Smooth muscle cell (in vitro differentiated cells): ENCODE measurements at regions not wholly inside any gene's neighbourhood (a gene's known extent, or its start where the extent isn't known, plus 50 kb on each side); places are given as distances from the start of the nearest gene placed in this dataset.
"Not testable (repeated sequence)": the region's sequence is repeated elsewhere in the genome, so short reads cannot be mapped to it uniquely, and the experiment has no call there.

Experiments used
- DNase-seq: peaks from one replicate; lab custom pipeline; 2025; ENCODE audit not compliant: unreplicated experiment; lab: John Stamatoyannopoulos, UW
- H2AFZ ChIP-seq: fragments of 200-600 bp; sonication (generic); 2 replicates; pipeline ENCODE4 v1.6.0; 2016; ENCODE audit warnings: antibody characterized with exemption, low read depth, mild to moderate bottlenecking
- H3F3A ChIP-seq: fragments of 200-600 bp; sonication (generic); 2 replicates; pipeline ENCODE4 v1.6.0; 2017; ENCODE audit warnings: antibody characterized with exemption, low read depth
- H3K27ac ChIP-seq: fragments of 200-600 bp; sonication (generic); 2 replicates; pipeline ENCODE4 v1.5.1; 2016; ENCODE audit warnings: low read depth, mild to moderate bottlenecking
- H3K27me3 ChIP-seq: fragments of 200-600 bp; sonication (generic); 2 replicates; pipeline ENCODE4 v1.6.1; 2016; ENCODE audit warnings: low read depth, mild to moderate bottlenecking
- H3K36me3 ChIP-seq: fragments of 200-600 bp; sonication (generic); 2 replicates; pipeline ENCODE4 v1.5.1; 2016; ENCODE audit warnings: low read depth
- H3K4me1 ChIP-seq: fragments of 200-600 bp; sonication (generic); 2 replicates; pipeline ENCODE4 v1.5.1; 2016; ENCODE audit warnings: low read depth
- H3K4me2 ChIP-seq: fragments of 200-600 bp; sonication (generic); 2 replicates; pipeline ENCODE4 v1.6.0; 2016; ENCODE audit warnings: mild to moderate bottlenecking
- H3K4me3 ChIP-seq: fragments of 200-600 bp; sonication (generic); 2 replicates; pipeline ENCODE4 v1.5.1; 2016; ENCODE audit warnings: mild to moderate bottlenecking
- H3K79me2 ChIP-seq: fragments of 200-600 bp; sonication (generic); 2 replicates; pipeline ENCODE4 v1.6.0; 2016; ENCODE audit warnings: low read depth, mild to moderate bottlenecking
- H3K9ac ChIP-seq: fragments of 200-600 bp; sonication (generic); 2 replicates; pipeline ENCODE4 v1.6.0; 2016; ENCODE audit warnings: low read depth
- H3K9me3 ChIP-seq: fragments of 200-600 bp; sonication (generic); replicated peaks from 2 replicates; pipeline ENCODE4 v1.5.1; 2016; ENCODE audit warnings: low read depth
- H4K20me1 ChIP-seq: fragments of 200-600 bp; sonication (generic); 2 replicates; pipeline ENCODE4 v1.6.0; 2016; ENCODE audit warnings: low read depth
- CTCF ChIP-seq: fragments of 200-600 bp; sonication (generic); IDR thresholded peaks from 2 replicates; pipeline ENCODE4 v1.5.1; 2017; ENCODE audit warnings: borderline replicate concordance, mild to moderate bottlenecking, antibody characterized with exemption; ENCODE audit not compliant: insufficient read depth, poor library complexity, severe bottlenecking
- WGBS: methylation state at CpG from one replicate; pipeline ENCODE4 v1.1.7; 2016; ENCODE audit warnings: low lambda C conversion rate; 5-methylcytosine and 5-hydroxymethylcytosine counted together

GRCh38 chr22:46031557-46031956 lies 54.6 kb upstream of the WNT7B start:
- Histone ChIP-seq H4K20me1 (no peaks in the 10 kb centered on the region), H3K9ac (no peak overlapping the region)
- TF ChIP-seq CTCF, result no peak

DNA sequence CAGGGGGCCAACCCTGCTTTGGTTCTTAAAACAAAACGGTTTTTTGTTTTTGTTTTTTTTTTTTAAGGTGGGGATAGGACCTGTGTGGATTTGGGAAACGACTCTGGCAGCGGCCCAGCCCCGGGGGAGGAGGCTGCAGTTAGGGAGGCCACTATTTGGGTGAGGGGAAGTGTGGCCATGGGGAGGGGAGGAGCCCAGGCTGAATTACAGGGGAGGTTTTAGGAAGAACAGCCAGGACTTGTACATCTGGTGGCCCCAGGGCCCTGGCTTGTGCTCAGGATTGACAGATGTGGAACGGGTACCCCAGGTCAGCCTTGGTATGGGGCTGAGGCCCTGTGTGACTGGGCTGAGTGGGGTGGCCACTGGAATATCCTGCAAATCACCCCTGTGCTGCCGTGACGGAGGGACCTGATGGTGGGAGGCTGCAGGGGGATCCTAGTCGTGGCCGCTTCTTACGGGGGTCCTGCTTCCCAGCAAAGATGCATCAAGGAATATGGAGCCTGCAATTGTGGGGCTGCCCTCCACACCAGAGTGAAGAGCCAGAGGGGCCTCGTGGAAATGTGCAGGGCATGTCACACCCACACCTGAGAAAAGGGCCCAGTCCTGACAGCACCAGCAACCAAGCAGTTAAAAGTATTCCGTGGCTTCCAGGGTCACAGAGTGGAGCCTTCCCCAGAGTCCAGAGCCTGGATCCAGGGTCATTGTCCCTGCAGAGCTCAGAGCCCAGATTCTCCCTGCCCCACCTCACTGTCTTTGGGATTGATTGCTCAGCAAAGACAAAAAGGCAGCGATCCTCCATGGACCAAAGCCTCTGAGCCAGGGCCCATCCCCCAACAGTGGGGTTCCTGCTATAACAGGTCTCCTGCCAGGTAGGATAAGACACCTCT lies 55.2 kb upstream of the WNT7B start:
- WGBS, result 80% methylated on average over 13 of the region's 13 CpGs
- no peak for DNase-seq

More at GRCh38 chr22:46031557-46031956, 54.6 kb upstream of the WNT7B start:
- H3K4me1 ChIP-seq, result peaks cover 9% of the 10 kb centered on the region
- no peak overlapping the region for H3K27ac ChIP-seq
- H2AFZ ChIP-seq, result no peak overlapping the region
- H3K4me2 ChIP-seq, result no peak overlapping the region
- no peaks in the 10 kb centered on the region for H3F3A ChIP-seq
- H3K79me2 ChIP-seq, result no peaks in the 10 kb centered on the region
- H3K9me3 ChIP-seq, result no peaks in the 10 kb centered on the region
- H3K36me3 ChIP-seq, result no peaks in the 10 kb centered on the region
- DNase-seq, result no peak
- no peaks in the 10 kb centered on the region for H3K27me3 ChIP-seq
- WGBS, result 92% methylated on average over 1 of the region's 2 CpGs
- H3K4me3 ChIP-seq, result no peak overlapping the region

DNA sequence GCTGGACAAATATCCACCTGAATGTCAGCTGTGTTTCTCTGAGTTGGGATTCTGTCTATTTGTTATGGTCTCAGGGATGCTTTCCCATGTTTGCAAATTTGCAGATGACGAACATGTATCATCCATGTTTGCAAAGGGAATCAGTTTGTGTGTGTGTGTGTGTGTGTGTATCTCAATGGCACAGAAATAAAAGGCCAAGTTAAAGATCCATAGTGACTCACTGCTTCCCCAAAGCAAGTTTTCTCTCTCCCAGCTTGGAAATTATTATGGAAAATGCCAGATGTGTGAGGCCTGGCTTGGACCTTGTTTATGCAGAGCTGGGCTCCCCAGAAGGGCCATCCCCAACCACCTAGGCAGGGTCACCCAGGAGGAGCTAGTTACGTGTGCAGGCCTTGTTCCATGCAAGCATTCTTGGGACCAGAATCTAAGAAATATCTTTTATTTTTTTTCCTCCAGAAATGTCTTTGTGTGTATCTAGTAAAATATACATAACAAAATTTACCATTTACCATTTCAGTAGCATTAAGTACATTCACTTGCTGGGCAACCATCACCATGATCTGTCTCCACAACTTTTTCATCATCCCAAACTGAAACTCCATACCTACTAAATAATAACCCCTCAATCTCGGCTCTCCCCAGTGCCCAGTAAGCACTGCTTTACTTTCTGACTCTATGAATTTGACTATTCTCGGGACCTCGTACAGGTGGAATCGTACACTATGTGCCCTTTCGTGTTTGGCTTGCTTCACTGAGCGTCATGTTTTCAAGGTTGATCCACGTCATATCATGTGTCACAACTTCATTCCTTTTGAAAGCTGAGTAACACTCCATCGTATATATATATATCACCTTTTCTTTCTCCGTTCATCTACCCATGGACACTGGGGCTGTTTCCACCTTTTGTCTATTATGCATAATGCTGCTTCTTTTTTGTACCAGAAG lies 56.6 kb upstream of the WNT7B start:
- Histone ChIP-seq H2AFZ (no peak overlapping the region), H3K4me3 (no peak overlapping the region), H3K79me2 (no peaks in the 10 kb centered on the region), H3K36me3 (no peaks in the 10 kb centered on the region), H3K27me3 (no peaks in the 10 kb centered on the region), H3K9ac (no peak overlapping the region), H3K27ac (no peak overlapping the region), H3K4me2 (no peak overlapping the region), H3K4me1 (peaks cover 12% of the 10 kb centered on the region), H3K9me3 (no peaks in the 10 kb centered on the region), H4K20me1 (no peaks in the 10 kb centered on the region), H3F3A (no peaks in the 10 kb centered on the region)
- no peak for DNase-seq
- 89% methylated on average over 11 of the region's 11 CpGs for WGBS
- TF ChIP-seq CTCF, result no peak

More for the DNA sequence above, 55.2 kb upstream of the WNT7B start:
- TF ChIP-seq CTCF, result no peak
- Histone ChIP-seq H3K36me3 (no peaks in the 10 kb centered on the region), H3K4me3 (no peak overlapping the region), H3K27me3 (no peaks in the 10 kb centered on the region), H3K4me1 (peaks cover 12% of the 10 kb centered on the region), H3K4me2 (no peak overlapping the region), H3K9ac (no peak overlapping the region), H3K27ac (no peak overlapping the region), H3K79me2 (no peaks in the 10 kb centered on the region), H3K9me3 (no peaks in the 10 kb centered on the region), H4K20me1 (no peaks in the 10 kb centered on the region), H2AFZ (no peak overlapping the region), H3F3A (no peaks in the 10 kb centered on the region)

GRCh38 chr22:46034480-46034879 lies 57.5 kb upstream of the WNT7B start:
- H3K27ac ChIP-seq, H3K36me3 ChIP-seq, DNase-seq, H3K27me3 ChIP-seq, H2AFZ ChIP-seq, H4K20me1 ChIP-seq, H3K4me3 ChIP-seq, H3F3A ChIP-seq, H3K79me2 ChIP-seq, H3K9me3 ChIP-seq, H3K9ac ChIP-seq, H3K4me2 ChIP-seq: not testable (repeated sequence)
- H3K4me1 ChIP-seq, result peaks cover 12% of the 10 kb centered on the region
- 96% methylated on average over 5 of the region's 5 CpGs for WGBS
